IMR-90 (cell line): ENCODE measurements at regions not wholly inside any gene's neighbourhood (a gene's known extent, or its start where the extent isn't known, plus 50 kb on each side); places are given as distances from the start of the nearest gene placed in this dataset.

ENCODE experiments used
- ATAC-seq: fragments of 200-7000 bp; cut with Tn5 transposase; 2 replicates; pipeline ENCODE4 v1.9.1; 2020; ENCODE audit warnings: low read depth, mild to moderate bottlenecking, moderate library complexity
- BruUV-seq: library from RNA; stranded (reverse); fragments of 400-500 nt; replicated peaks from 2 replicates; lab custom pipeline; 2021; lab: Mats Ljungman, UMichigan
- CTCF ChIA-PET: fragments of 300-600 bp; formaldehyde crosslinking; extraction: SDS; loops from one replicate; lab custom pipeline; 2021; ENCODE audit warnings: antibody characterized with exemption; lab: Yijun Ruan, JAX
- POLR2A ChIA-PET: fragments of 300-600 bp; sonication (Branson Sonifier 250); formaldehyde crosslinking; loops from one replicate; lab custom pipeline; 2022; ENCODE audit warnings: antibody characterized with exemption; ENCODE audit not compliant: unreplicated experiment; lab: Charles Lee
- DNase-seq: peaks from one replicate; pipeline ENCODE4 v3.0.0; 2013
- H2AFZ ChIP-seq: replicated peaks from 2 replicates; pipeline ENCODE3; 2013; ENCODE audit warnings: low read length, mild to moderate bottlenecking; ENCODE audit not compliant: poor library complexity
- H2AK5ac ChIP-seq: 2 replicates; pipeline ENCODE4 v1.6.1; 2013; ENCODE audit warnings: low read depth, low read length, inconsistent platforms
- H2AK9ac ChIP-seq: replicated peaks from 2 replicates; pipeline ENCODE3; 2013; ENCODE audit warnings: mild to moderate bottlenecking, low read depth, low read length, moderate library complexity; ENCODE audit not compliant: poor library complexity
- H2BK120ac ChIP-seq: 2 replicates; pipeline ENCODE4 v1.6.1; 2013; ENCODE audit warnings: low read depth, low read length, inconsistent platforms
- H2BK15ac ChIP-seq: 3 replicates; pipeline ENCODE4 v1.6.1; 2013; ENCODE audit warnings: low read depth, low read length, inconsistent platforms
- H2BK20ac ChIP-seq: 2 replicates; pipeline ENCODE4 v1.6.1; 2013; ENCODE audit warnings: low read depth, mild to moderate bottlenecking, inconsistent platforms, low read length, moderate library complexity
- H2BK5ac ChIP-seq: 2 replicates; pipeline ENCODE4 v1.6.1; 2013; ENCODE audit warnings: mild to moderate bottlenecking, low read depth, low read length, inconsistent platforms; ENCODE audit not compliant: poor library complexity, severe bottlenecking
- H3K14ac ChIP-seq: replicated peaks from 2 replicates; pipeline ENCODE4 v1.6.1; 2013; ENCODE audit warnings: low read depth, low read length, inconsistent platforms
- H3K18ac ChIP-seq: 2 replicates; pipeline ENCODE4 v1.6.1; 2013; ENCODE audit warnings: low read depth, low read length, control low read depth
- H3K23ac ChIP-seq: 2 replicates; pipeline ENCODE4 v1.6.1; 2013; ENCODE audit warnings: low read depth, low read length, inconsistent platforms
- H3K27ac ChIP-seq: 2 replicates; pipeline ENCODE4 v1.5.1; 2013; ENCODE audit warnings: mild to moderate bottlenecking, control low read depth, low read length; ENCODE audit not compliant: insufficient read depth
- H3K27me3 ChIP-seq: 2 replicates; pipeline ENCODE4 v1.6.1; 2013; ENCODE audit warnings: low read length; ENCODE audit not compliant: control insufficient read depth, insufficient read depth
- H3K36me3 ChIP-seq: 2 replicates; pipeline ENCODE4 v1.6.1; 2013; ENCODE audit warnings: low read length, mixed read lengths; ENCODE audit not compliant: control insufficient read depth, insufficient read depth
- H3K4ac ChIP-seq: 2 replicates; pipeline ENCODE4 v1.6.1; 2013; ENCODE audit warnings: low read depth, low read length, inconsistent platforms
- H3K4me1 ChIP-seq: 2 replicates; pipeline ENCODE4 v1.6.1; 2013; ENCODE audit warnings: low read length, mixed read lengths; ENCODE audit not compliant: control insufficient read depth, insufficient read depth
- H3K4me2 ChIP-seq: 2 replicates; pipeline ENCODE4 v1.6.1; 2013; ENCODE audit warnings: low read depth, mild to moderate bottlenecking, control low read depth, low read length, moderate library complexity
- H3K4me3 ChIP-seq: 2 replicates; pipeline ENCODE4 v1.5.1; 2013; ENCODE audit warnings: low read depth, mild to moderate bottlenecking, control low read depth, low read length, moderate library complexity; ENCODE audit not compliant: insufficient read depth
- H3K56ac ChIP-seq: 2 replicates; pipeline ENCODE4 v1.6.1; 2013; ENCODE audit warnings: low read length, inconsistent platforms; ENCODE audit not compliant: insufficient read depth; ENCODE audit errors: extremely low read depth
- H3K79me1 ChIP-seq, 2 experiments: 2 replicates each; pipeline ENCODE4 v1.6.1; 2013; ENCODE audit warnings: low read length in 2 of 2, inconsistent platforms in 1 of 2, low read depth in 1 of 2
- H3K9ac ChIP-seq: 2 replicates; pipeline ENCODE4 v1.6.1; 2013; ENCODE audit warnings: low read depth, low read length, control low read depth
- H3K9me1 ChIP-seq: 2 replicates; pipeline ENCODE4 v1.6.1; 2013; ENCODE audit warnings: low read length, inconsistent platforms; ENCODE audit not compliant: insufficient read depth
- H3K9me3 ChIP-seq: 2 replicates; pipeline ENCODE4 v1.6.1; 2013; ENCODE audit warnings: low read length; ENCODE audit not compliant: control insufficient read depth, insufficient read depth
- H4K20me1 ChIP-seq: 2 replicates; pipeline ENCODE4 v1.6.1; 2013; ENCODE audit warnings: low read length, inconsistent platforms; ENCODE audit not compliant: insufficient read depth
- H4K5ac ChIP-seq: 2 replicates; pipeline ENCODE4 v1.6.1; 2013; ENCODE audit warnings: mild to moderate bottlenecking, low read depth, low read length, control low read depth
- H4K8ac ChIP-seq, 2 experiments: 2 replicates each; pipeline ENCODE4 v1.6.1; 2013; ENCODE audit warnings: low read depth in 2 of 2, low read length in 2 of 2, control low read depth in 1 of 2, inconsistent platforms in 1 of 2
- H4K91ac ChIP-seq: 2 replicates; pipeline ENCODE4 v1.6.1; 2013; ENCODE audit warnings: low read depth, low read length, inconsistent platforms; ENCODE audit not compliant: insufficient read depth
- CEBPB ChIP-seq: IDR thresholded peaks from 2 replicates; pipeline ENCODE4 v1.6.1; 2012; ENCODE audit warnings: low read depth, low read length, improper control_type of control experiment
- FOS ChIP-seq: fragments of 150-350 bp; IDR thresholded peaks from 2 replicates; pipeline ENCODE4 v1.6.1; 2016; ENCODE audit warnings: low read depth, low read length
- MAFK ChIP-seq: IDR thresholded peaks from 2 replicates; pipeline ENCODE4 v1.6.1; 2012; ENCODE audit warnings: low read depth, low read length, improper control_type of control experiment
- MAZ ChIP-seq: IDR thresholded peaks from 2 replicates; pipeline ENCODE4 v1.6.1; 2012; ENCODE audit warnings: low read depth, mild to moderate bottlenecking, low read length, improper control_type of control experiment, moderate library complexity, borderline replicate concordance
- RFX5 ChIP-seq: IDR thresholded peaks from 2 replicates; pipeline ENCODE4 v1.8.0; 2012; ENCODE audit warnings: low read depth, mild to moderate bottlenecking, low read length, moderate library complexity
- WGBS, 2 experiments: methylation state at CpG; one replicate each; pipeline versions ENCODE4 v1.1.5 to v1.1.7; 2013; ENCODE audit warnings: missing lambda C conversion rate in 2 of 2; ENCODE audit not compliant: insufficient read length in 1 of 2; ENCODE audit errors: extremely low coverage in 2 of 2; 5-methylcytosine and 5-hydroxymethylcytosine counted together
- dilution Hi-C: fragments of 300-500 bp; cut with HindIII; formaldehyde crosslinking; loops from one replicate; pipeline ENCODE4 v1.14.3; 2018; ENCODE audit warnings: low sequenced_read_pairs; ENCODE audit not compliant: unreplicated experiment
- in situ Hi-C: fragments of 300-500 bp; cut with MboI; formaldehyde crosslinking; loops from 3 replicates; pipeline ENCODE4 v1.14.3; 2019; ENCODE audit warnings: low sequenced_read_pairs, inconsistent platforms, mixed read lengths
- intact Hi-C: fragments of 100-400 bp; cut with micrococcal nuclease; formaldehyde crosslinking; loops from 2 replicates; pipeline ENCODE4 v1.10.0; 2022
- TF ChIP-seq, protein P1 (sequence below): conservative IDR thresholded peaks from 2 replicates; pipeline ENCODE4 v1.5.1; 2012; ENCODE audit warnings: mild to moderate bottlenecking, low read depth, low read length, improper control_type of control experiment

DNA sequence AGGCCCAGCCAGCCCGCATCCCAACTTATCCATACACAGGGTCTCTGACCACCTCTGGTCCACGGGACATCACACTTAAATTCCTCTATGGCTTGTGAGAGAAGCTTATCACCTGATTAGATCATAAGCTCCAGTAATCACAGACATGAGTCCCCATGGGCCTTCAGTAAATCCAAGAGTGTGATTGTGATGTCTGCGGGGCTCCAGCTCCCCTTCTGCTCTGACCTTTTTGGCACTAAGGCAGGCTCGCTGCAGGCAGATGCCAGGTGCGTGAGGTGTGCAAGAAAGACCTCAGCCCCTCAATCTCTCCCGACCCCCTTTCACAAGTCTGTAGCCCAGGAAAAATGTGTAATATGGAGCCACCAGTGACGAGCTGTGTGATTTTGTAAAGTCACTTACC, 127.6 kb upstream of the DUSP22 start:
- Histone ChIP-seq H2AK5ac (no peak overlapping the region), H3K4me2 (no peak overlapping the region), H4K5ac (no peak overlapping the region), H3K9me1 (no peaks in the 10 kb centered on the region), H3K14ac (no peak overlapping the region), H4K91ac (no peak overlapping the region), H3K4me3 (no peak overlapping the region), H3K27me3 (peaks cover 3% of the 10 kb centered on the region; the same call in 1 of the 2 replicates), H3K79me1 (no peaks in the 10 kb centered on the region), H3K4me1 (no peaks in the 10 kb centered on the region), H3K23ac (no peak overlapping the region), H4K8ac (no peak overlapping the region), H2AFZ (no peak overlapping the region), H3K9ac (no peak overlapping the region), H3K56ac (no peak overlapping the region), H3K9me3 (no peaks in the 10 kb centered on the region), H3K18ac (no peak overlapping the region), H2BK20ac (no peak overlapping the region), H3K27ac (no peak overlapping the region), H4K20me1 (no peaks in the 10 kb centered on the region), H2AK9ac (no peak overlapping the region), H3K4ac (no peak overlapping the region), H2BK15ac (no peak overlapping the region), H2BK120ac (no peak overlapping the region), H3K36me3 (no peaks in the 10 kb centered on the region), H2BK5ac (no peak overlapping the region)
- intact Hi-C loops (no loop called here), dilution Hi-C loops (no loop called here), in situ Hi-C loops (no loop called here)
- WGBS, 2 experiments, result no CpG with 5 or more reads among the region's 7 CpGs
- no TSS peak for BruUV-seq
- CTCF ChIA-PET, result no interaction called here
- DNase-seq, result no peak
- ATAC-seq, result no peak
- TF ChIP-seq MAFK, result no peak
- no peak for TF ChIP-seq RFX5
- TF ChIP-seq CEBPB, result no peak
- TF ChIP-seq, protein P1, sequence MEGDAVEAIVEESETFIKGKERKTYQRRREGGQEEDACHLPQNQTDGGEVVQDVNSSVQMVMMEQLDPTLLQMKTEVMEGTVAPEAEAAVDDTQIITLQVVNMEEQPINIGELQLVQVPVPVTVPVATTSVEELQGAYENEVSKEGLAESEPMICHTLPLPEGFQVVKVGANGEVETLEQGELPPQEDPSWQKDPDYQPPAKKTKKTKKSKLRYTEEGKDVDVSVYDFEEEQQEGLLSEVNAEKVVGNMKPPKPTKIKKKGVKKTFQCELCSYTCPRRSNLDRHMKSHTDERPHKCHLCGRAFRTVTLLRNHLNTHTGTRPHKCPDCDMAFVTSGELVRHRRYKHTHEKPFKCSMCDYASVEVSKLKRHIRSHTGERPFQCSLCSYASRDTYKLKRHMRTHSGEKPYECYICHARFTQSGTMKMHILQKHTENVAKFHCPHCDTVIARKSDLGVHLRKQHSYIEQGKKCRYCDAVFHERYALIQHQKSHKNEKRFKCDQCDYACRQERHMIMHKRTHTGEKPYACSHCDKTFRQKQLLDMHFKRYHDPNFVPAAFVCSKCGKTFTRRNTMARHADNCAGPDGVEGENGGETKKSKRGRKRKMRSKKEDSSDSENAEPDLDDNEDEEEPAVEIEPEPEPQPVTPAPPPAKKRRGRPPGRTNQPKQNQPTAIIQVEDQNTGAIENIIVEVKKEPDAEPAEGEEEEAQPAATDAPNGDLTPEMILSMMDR, result no peak
- no peak for TF ChIP-seq MAZ
- no peak for TF ChIP-seq FOS
- POLR2A ChIA-PET, result no interaction called here
